Activated CD4-positive, alpha-beta T cell treated with anti-CD3 and anti-CD28 coated beads for 24 hours (primary cell): ENCODE measurements at regions not wholly inside any gene's neighbourhood (a gene's known extent, or its start where the extent isn't known, plus 50 kb on each side); places are given as distances from the start of the nearest gene placed in this dataset.
"Not testable (repeated sequence)": the region's sequence is repeated elsewhere in the genome, so short reads cannot be mapped to it uniquely, and the experiment has no call there.

Experiments used
- DNase-seq, 2 donors: peaks; one replicate each; pipeline ENCODE4 v3.0.0-alpha.2; 2020; ENCODE audit warnings: low read depth in 2 of 2

DNA sequence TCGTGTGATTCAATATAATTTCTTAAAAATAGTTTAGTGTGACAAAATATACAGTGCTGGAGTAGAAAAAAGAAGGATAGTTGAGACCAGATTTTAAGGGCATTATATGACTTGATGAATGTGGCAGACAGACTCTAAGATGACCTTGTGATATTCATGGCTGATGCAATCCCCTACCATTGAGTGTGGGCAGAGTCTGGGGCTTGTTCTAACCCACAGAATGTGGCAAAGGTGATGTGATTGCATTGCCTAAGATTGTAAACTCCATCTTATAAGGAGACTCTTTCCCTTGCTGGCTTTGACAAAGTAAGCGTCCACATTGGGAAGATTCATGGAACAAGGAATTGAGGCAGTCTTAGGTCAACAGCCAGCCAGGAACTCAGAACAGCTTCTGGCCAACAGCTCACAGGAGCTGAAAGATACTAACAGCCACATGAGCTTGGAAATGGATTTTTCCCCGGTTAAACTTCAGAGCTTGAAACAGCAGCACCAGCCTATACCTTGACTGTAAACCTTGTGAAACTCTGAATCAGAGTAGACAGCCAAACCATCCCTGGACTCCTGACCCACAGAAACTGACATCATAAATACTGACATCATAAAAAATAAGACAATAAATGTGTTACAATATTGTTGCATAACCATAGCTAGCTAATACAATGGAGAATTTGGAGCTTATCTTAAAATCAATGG is 864.5 kb downstream of the TTLL7 start:
- not testable (repeated sequence) for DNase-seq

GRCh38 chr1:83131692-83131955 is 867.3 kb downstream of the TTLL7 start:
- no peak for DNase-seq

- no peak for DNase-seq
Measured at GRCh38 chr1:83130886-83131691, 867.8 kb downstream of the TTLL7 start.

- no peak for DNase-seq
Measured at GRCh38 chr1:83129107-83129506, 869.8 kb downstream of the TTLL7 start.

- DNase-seq: no peak
Measured at GRCh38 chr1:83125456-83125855, 873.5 kb downstream of the TTLL7 start.

GRCh38 chr1:83123019-83123418 is 875.9 kb downstream of the TTLL7 start:
- no peak for DNase-seq

- DNase-seq: no peak
Measured at GRCh38 chr1:83118472-83118871, 880.5 kb downstream of the TTLL7 start.

DNA sequence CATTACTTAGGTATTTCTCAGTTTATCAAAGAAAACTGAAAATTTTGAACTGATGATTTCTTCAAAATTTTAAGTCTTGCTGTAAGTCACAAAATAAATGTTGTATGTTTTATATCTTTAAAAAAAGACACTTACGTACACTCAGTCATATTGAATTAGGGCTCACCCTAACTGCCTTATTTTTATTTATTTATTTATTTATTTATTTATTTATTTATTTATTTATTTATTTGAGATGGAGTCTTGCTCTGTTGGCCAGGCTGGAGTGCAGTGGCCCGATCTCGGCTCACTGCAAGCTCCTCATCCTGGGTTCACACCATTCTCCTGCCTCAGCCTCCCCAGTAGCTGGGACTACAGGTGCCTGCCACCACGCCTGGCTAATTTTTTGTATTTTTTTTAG is 881.9 kb downstream of the TTLL7 start:
- not testable (repeated sequence) for DNase-seq

DNA sequence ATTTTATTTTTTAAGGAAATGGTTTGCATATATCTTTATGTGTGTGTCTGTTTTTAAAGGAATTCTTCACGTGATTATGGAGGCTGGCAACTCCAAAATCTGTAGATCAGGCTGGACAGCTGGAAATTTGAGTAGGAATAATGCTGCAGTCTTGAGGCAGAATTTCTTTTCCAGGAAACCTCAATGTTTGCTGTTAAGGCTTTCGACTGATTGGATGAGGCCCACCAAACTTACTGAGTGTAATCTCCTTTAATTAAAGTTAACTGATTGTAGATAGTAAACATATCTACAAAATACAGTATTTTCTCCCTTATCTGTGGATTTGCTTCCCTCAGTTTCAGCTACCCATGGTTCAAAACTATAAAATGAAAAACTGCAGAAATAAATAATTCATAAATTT is 883.1 kb downstream of the TTLL7 start:
- DNase-seq: no peak

- DNase-seq: no peak
Measured at GRCh38 chr1:83114136-83114834, 884.6 kb downstream of the TTLL7 start.

DNA sequence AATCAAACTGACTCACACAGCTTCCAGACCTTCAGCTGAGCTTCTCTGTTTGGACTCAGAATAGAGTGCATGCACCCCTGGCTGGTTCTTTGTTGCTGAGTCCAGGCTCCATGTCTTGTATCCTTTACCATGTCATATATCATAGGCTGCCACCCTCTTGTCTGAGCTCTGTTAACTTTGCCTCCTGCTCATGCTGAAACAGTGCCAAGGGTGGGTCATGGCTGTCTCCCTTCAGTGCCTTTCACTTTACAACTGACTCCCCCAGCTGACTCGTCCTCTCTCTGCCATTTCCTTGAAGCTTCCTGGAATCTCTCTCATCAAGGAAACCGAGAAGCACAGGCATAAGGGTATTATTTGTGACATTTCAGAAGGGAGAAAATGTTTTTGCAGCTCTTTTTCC is 885.3 kb downstream of the TTLL7 start:
- DNase-seq: no peak

DNA sequence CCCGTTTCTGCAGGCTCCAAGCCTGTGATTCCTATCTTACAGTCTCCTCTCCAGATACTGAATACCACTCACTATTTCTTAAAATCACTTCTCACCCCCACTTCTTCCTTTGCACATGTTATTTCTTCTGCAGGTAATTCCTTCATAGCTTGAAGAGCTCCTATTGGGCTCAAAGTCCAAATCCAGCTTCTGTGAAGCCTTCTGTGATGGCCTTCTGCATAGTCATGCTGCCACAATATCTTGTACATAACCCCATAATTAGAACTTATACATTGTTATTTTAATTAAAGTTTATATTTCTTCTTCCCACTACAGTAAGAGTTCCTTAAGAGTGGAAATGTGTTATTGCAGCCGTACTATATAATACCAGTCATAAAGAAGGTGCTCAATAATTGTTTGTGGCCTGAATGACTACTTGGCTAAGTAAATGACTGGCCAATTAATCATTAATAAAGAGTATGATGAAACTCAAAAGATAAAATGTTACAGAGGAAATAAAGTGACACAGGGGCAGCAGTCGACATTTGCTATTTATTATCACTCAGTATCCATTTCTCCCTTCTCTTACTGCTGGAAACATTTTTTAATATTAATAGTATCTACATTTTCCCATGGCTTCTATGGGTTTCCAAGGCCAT is 886.6 kb downstream of the TTLL7 start:
- no peak for DNase-seq

DNA sequence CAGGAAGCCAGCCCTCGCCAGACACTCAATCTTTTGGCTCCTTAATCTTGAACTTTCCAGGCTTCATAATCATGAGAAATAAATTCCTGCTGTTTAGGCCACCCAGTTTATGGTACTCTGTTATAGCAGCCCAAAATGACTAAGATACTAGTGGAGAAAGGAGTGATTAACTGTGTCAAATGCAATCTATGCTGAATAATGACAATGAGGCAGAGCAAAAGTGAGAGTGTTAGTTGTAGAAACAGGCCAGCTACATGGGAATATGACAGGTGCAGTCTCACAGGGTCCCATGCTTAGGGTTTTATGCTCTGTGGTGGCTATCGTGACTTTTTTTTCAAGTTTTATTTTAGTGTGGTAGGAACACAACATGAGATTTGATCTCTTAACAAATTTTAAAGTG is 888.8 kb downstream of the TTLL7 start:
- no peak for DNase-seq

DNA sequence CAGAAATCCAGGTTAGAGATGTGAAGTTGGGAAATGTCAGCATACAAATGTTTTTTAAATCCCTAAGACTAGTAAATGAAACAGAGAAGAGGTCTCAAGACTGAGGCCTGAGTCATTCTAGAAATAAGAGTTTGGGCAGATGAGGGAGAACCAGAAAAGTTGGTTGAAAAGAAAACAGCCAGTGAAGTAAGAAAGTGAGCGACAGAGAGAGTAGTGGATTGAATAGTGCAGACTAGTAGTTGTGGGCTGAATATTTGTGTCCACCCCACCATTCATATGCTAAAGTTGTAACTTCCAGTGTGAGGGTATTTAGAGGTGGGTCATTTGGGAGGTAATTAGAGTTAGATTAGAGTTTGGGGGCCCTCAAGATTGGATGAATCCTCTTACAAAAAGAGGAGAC is 889.2 kb downstream of the TTLL7 start:
- DNase-seq: no peak

DNA sequence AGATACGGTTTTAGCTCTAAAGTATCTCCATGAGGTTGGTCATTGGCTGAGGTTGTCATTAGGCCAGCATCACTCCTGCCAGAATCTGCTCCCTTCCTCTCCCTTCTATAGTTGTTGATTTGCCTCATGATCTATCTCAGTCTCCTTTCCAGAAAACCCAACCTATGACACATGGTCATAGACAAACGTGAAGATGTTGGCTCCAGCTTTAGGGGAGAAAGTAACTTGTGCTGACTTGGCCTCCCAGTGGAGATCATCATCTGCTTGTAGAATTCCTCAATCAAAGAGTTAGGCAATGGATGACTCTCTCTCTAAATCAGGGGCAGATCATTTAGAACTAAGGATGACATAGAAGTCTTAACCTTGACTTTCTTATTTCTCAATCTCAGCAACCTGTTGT is 894.4 kb downstream of the TTLL7 start:
- no peak for DNase-seq

GRCh38 chr1:83103341-83103740 is 895.6 kb downstream of the TTLL7 start:
- DNase-seq: no peak

DNA sequence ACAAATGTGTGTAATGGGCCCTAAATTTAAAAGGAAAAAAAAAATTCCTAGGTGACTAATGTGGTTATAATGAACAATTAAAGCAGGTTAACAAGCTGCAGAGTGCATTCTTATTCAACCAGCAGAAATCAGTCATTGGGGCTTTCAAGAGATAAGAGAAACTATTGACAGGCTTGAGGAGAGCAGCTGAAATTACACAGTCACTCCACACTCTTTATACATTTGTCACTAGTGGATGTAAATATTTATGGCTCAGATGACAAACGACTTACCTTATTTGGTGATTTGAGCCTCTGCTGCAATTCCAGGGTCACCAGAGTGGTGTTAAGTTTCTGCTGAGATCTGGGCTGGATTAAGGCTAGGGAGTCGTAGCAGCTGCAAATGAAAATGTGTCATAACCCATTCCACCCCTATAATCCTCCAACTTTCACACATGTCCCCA is 896.3 kb downstream of the TTLL7 start:
- DNase-seq: no peak

DNA sequence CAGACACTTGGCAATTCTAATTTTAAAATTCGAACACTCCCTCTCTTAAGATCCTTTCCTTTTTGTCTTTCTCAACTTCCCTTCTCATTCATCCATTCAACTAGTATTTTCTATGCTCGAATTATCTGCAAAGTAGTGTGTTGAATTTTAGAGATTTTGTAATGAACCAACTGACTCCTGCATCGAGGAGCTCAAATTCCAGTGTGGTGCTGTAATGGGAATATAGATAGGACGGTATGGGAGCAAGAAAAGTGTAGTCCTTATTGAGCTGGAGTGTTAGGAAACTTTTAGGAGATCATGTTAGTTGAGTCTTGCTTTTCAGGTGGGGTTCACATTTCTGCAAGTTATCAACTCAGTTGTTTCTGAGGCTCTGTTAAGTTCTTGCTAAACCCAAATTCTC is 897.5 kb downstream of the TTLL7 start:
- no peak for DNase-seq

- DNase-seq: no peak
Measured at GRCh38 chr1:83100133-83100532, 898.8 kb downstream of the TTLL7 start.

GRCh38 chr1:83098791-83099190 is 900.1 kb downstream of the TTLL7 start:
- DNase-seq: no peak

DNA sequence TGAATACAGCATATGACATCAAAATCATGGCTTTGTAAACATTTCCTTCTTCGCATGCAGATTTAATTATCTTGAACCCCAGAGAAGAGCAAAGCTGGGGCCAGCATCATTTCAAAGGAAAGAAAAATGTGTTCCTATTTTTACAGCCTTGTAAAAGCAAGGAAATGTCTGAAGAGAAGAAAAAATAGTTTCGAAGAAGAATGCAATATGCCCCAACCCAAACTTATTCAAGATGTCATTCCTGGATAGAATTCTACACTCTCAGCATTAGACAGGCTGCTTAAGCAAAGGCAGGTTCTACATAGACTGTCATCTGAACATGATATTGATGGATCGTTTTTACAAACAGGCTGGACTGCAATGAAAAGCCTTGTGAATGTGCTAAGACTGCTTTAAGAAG is 900.8 kb downstream of the TTLL7 start:
- DNase-seq: no peak

- DNase-seq: no peak
Measured at GRCh38 chr1:83097715-83098114, 901.2 kb downstream of the TTLL7 start.

DNA sequence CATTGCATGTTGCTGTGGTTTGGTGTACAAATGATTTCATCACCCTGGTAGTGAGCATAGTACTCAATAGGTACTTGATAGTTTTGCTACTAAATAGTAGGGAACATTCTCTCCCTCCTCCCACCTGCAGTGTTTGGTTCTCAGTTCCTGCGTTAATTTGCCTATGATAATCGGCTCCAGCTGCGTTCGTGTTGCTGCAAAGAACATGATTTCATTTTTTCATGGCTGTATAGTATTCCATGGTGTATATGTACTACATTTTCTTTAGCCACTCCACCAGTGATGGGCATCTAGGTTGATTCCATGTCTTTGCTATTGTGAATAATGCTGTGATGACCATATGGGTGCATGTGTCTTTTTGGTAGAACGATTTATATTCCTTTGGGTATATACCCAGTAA is 903.4 kb downstream of the TTLL7 start:
- DNase-seq: no peak
